AG08396 (cell line): ENCODE measurements at regions not wholly inside any gene's neighbourhood (a gene's known extent, or its start where the extent isn't known, plus 50 kb on each side); places are given as distances from the start of the nearest gene placed in this dataset.
"Not testable (repeated sequence)": the region's sequence is repeated elsewhere in the genome, so short reads cannot be mapped to it uniquely, and the experiment has no call there.

ENCODE experiments used
- DNase-seq: peaks from one replicate; pipeline ENCODE4 v3.0.0; 2012; ENCODE audit warnings: low spot score, mixed read lengths

GRCh38 chr1:234776256-234776875, 166.4 kb upstream of the IRF2BP2 start:
- no peak for DNase-seq

- no peak for DNase-seq
Observed at GRCh38 chr1:234775477-234776246, 165.7 kb upstream of the IRF2BP2 start.

- DNase-seq, result no peak
Observed at GRCh38 chr1:234774971-234775370, 165.0 kb upstream of the IRF2BP2 start.

- no peak for DNase-seq
Observed at GRCh38 chr1:234773936-234774677, 164.1 kb upstream of the IRF2BP2 start.

GRCh38 chr1:234772345-234773147, 162.6 kb upstream of the IRF2BP2 start:
- peak; percentile 90 for DNase-seq

- DNase-seq, result no peak
Observed at GRCh38 chr1:234771642-234772344, 161.8 kb upstream of the IRF2BP2 start.

GRCh38 chr1:234770924-234771540, 161.1 kb upstream of the IRF2BP2 start:
- DNase-seq, result no peak

- no peak for DNase-seq
Observed at GRCh38 chr1:234769986-234770795, 160.2 kb upstream of the IRF2BP2 start.

- no peak for DNase-seq
Observed at GRCh38 chr1:234769284-234769985, 159.5 kb upstream of the IRF2BP2 start.

GRCh38 chr1:234768569-234769283, 158.7 kb upstream of the IRF2BP2 start:
- no peak for DNase-seq

GRCh38 chr1:234768171-234768568, 158.2 kb upstream of the IRF2BP2 start:
- no peak for DNase-seq

- DNase-seq, result no peak
Observed at GRCh38 chr1:234765672-234766071, 155.7 kb upstream of the IRF2BP2 start.

GRCh38 chr1:234765181-234765580, 155.2 kb upstream of the IRF2BP2 start:
- DNase-seq, result no peak

- DNase-seq, result no peak
Observed at GRCh38 chr1:234763910-234764309, 153.9 kb upstream of the IRF2BP2 start.

GRCh38 chr1:234763367-234763766, 153.4 kb upstream of the IRF2BP2 start:
- DNase-seq, result no peak

GRCh38 chr1:234762127-234762526, 152.1 kb upstream of the IRF2BP2 start:
- not testable (repeated sequence) for DNase-seq

- no peak for DNase-seq
Observed at GRCh38 chr1:234760303-234760723, 150.3 kb upstream of the IRF2BP2 start.

- no peak for DNase-seq
Observed at GRCh38 chr1:234759888-234760287, 149.9 kb upstream of the IRF2BP2 start.

- no peak for DNase-seq
Observed at GRCh38 chr1:234758851-234759250, 148.9 kb upstream of the IRF2BP2 start.
